ENCODE measurements at regions not wholly inside any gene's neighbourhood (a gene's known extent, or its start where the extent isn't known, plus 50 kb on each side); places are given as distances from the start of the nearest gene placed in this dataset.

DNA sequence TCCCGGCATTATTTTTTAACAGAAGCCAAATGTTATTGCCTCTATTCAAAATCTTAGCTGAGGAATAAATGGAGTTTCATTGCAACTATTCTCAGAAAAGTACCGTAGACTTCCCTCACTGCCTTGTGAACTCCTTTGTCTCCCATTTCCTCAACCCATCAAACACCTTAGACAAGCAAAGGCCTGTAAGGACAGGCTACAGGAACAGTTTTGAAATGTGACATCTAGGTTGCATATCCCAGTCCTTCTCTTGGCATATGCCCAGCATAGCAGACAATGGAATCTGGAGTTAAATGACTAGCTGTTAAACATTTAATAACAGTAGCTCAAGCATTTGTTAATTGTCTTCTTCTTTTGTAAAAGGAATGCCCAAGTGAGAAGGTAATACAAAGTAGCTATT is 1371.7 kb downstream of the STIM2 start:
- DNase-seq (ENCODE audit: low read depth, low spot score) (no peak), ATAC-seq (no peak)
- intact Hi-C loops (cut with micrococcal nuclease; ENCODE audit: unreplicated experiment) (no loop called here), in situ Hi-C loops (cut with HindIII; ENCODE audit: low pct_unique_long_range_greater_than_20kb, low sequenced_read_pairs) (no loop called here)
- Histone ChIP-seq H3K4me3 (ENCODE audit: low read depth in 2 of 2, low read length in 2 of 2) (no peak overlapping the region), H3K9me3 (ENCODE audit: control insufficient read depth, insufficient read depth, low read depth, low read length) (no peaks in the 10 kb centered on the region), H3K4me1 (ENCODE audit: control insufficient read depth, insufficient read depth, low read length) (no peaks in the 10 kb centered on the region), H3K27me3 (ENCODE audit: control insufficient read depth, insufficient read depth, low read length) (no peaks in the 10 kb centered on the region), H3K27ac (ENCODE audit: low read length) (no peak overlapping the region), H3K36me3 (ENCODE audit: control insufficient read depth, insufficient read depth, low read length) (no peaks in the 10 kb centered on the region)
- CTCF ChIA-PET = no interaction called here
- POLR2A ChIA-PET = no interaction called here
- no TSS peak for BruUV-seq (replicated peaks)
- TF ChIP-seq SIN3A (IDR thresholded peaks at IDR 0.05; ENCODE audit: borderline replicate concordance, insufficient read depth, low read depth, low read length) = no peak
- TF ChIP-seq, protein P1, sequence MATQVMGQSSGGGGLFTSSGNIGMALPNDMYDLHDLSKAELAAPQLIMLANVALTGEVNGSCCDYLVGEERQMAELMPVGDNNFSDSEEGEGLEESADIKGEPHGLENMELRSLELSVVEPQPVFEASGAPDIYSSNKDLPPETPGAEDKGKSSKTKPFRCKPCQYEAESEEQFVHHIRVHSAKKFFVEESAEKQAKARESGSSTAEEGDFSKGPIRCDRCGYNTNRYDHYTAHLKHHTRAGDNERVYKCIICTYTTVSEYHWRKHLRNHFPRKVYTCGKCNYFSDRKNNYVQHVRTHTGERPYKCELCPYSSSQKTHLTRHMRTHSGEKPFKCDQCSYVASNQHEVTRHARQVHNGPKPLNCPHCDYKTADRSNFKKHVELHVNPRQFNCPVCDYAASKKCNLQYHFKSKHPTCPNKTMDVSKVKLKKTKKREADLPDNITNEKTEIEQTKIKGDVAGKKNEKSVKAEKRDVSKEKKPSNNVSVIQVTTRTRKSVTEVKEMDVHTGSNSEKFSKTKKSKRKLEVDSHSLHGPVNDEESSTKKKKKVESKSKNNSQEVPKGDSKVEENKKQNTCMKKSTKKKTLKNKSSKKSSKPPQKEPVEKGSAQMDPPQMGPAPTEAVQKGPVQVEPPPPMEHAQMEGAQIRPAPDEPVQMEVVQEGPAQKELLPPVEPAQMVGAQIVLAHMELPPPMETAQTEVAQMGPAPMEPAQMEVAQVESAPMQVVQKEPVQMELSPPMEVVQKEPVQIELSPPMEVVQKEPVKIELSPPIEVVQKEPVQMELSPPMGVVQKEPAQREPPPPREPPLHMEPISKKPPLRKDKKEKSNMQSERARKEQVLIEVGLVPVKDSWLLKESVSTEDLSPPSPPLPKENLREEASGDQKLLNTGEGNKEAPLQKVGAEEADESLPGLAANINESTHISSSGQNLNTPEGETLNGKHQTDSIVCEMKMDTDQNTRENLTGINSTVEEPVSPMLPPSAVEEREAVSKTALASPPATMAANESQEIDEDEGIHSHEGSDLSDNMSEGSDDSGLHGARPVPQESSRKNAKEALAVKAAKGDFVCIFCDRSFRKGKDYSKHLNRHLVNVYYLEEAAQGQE (IDR thresholded peaks at IDR 0.05; ENCODE audit: insufficient read depth in 1 of 2, low read depth in 2 of 2, low read length in 1 of 2) = no peak
- TF ChIP-seq POLR2AphosphoS5 (IDR thresholded peaks at IDR 0.05; ENCODE audit: low read depth, low read length) = no peak
- TF ChIP-seq, protein P2, sequence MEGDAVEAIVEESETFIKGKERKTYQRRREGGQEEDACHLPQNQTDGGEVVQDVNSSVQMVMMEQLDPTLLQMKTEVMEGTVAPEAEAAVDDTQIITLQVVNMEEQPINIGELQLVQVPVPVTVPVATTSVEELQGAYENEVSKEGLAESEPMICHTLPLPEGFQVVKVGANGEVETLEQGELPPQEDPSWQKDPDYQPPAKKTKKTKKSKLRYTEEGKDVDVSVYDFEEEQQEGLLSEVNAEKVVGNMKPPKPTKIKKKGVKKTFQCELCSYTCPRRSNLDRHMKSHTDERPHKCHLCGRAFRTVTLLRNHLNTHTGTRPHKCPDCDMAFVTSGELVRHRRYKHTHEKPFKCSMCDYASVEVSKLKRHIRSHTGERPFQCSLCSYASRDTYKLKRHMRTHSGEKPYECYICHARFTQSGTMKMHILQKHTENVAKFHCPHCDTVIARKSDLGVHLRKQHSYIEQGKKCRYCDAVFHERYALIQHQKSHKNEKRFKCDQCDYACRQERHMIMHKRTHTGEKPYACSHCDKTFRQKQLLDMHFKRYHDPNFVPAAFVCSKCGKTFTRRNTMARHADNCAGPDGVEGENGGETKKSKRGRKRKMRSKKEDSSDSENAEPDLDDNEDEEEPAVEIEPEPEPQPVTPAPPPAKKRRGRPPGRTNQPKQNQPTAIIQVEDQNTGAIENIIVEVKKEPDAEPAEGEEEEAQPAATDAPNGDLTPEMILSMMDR (IDR thresholded peaks at IDR 0.05) = no peak
- no peak for TF ChIP-seq TCF7L2 (IDR thresholded peaks at IDR 0.05; ENCODE audit: low read depth, low read length)

DNA sequence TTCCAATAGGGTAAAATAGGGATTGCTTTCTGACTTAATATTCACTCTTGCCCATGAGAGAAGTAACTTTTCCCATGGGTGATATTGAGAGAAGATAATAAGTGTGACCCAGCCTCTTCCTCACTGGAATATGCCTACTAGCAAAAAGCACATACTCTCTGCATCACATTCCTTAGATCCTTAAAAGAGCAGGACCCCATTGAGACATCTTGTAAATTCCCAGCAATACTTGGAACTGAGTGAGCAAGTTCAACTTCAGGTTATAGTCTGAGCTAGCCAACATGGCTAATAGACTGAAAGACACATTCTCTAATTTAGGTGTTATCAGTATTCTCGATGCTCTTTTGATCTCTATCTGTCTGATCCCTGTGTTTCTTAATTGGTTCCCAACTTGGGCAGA is 1372.3 kb downstream of the STIM2 start:
- Histone ChIP-seq H3K4me3 (ENCODE audit: low read depth in 2 of 2, low read length in 2 of 2) (no peak overlapping the region), H3K27ac (ENCODE audit: low read length) (no peak overlapping the region), H3K4me1 (ENCODE audit: control insufficient read depth, insufficient read depth, low read length) (no peaks in the 10 kb centered on the region), H3K27me3 (ENCODE audit: control insufficient read depth, insufficient read depth, low read length) (no peaks in the 10 kb centered on the region), H3K9me3 (ENCODE audit: control insufficient read depth, insufficient read depth, low read depth, low read length) (no peaks in the 10 kb centered on the region), H3K36me3 (ENCODE audit: control insufficient read depth, insufficient read depth, low read length) (no peaks in the 10 kb centered on the region)
- TF ChIP-seq, protein P1 (IDR thresholded peaks at IDR 0.05; ENCODE audit: insufficient read depth in 1 of 2, low read depth in 2 of 2, low read length in 1 of 2) = no peak
- TF ChIP-seq, protein P2 (IDR thresholded peaks at IDR 0.05) = no peak
- TF ChIP-seq TCF7L2 (IDR thresholded peaks at IDR 0.05; ENCODE audit: low read depth, low read length) = no peak
- TF ChIP-seq SIN3A (IDR thresholded peaks at IDR 0.05; ENCODE audit: borderline replicate concordance, insufficient read depth, low read depth, low read length) = no peak
- TF ChIP-seq POLR2AphosphoS5 (IDR thresholded peaks at IDR 0.05; ENCODE audit: low read depth, low read length) = no peak
- intact Hi-C loops (cut with micrococcal nuclease; ENCODE audit: unreplicated experiment) (no loop called here), in situ Hi-C loops (cut with HindIII; ENCODE audit: low pct_unique_long_range_greater_than_20kb, low sequenced_read_pairs) (no loop called here)
- CTCF ChIA-PET = no interaction called here
- ATAC-seq (no peak), DNase-seq (ENCODE audit: low read depth, low spot score) (no peak)
- POLR2A ChIA-PET = no interaction called here
- BruUV-seq (replicated peaks) = no TSS peak

Data from Panc1 (cell line).